GM12874 (cell line): ENCODE measurements at regions not wholly inside any gene's neighbourhood (a gene's known extent, or its start where the extent isn't known, plus 50 kb on each side); places are given as distances from the start of the nearest gene placed in this dataset.

Experiments used
- TF ChIP-seq, protein P1 (sequence below): IDR thresholded peaks from 2 replicates; pipeline ENCODE4 v1.5.1; 2011; ENCODE audit warnings: low read depth, mild to moderate bottlenecking, control low read depth, low read length, moderate library complexity; ENCODE audit not compliant: insufficient read depth

DNA sequence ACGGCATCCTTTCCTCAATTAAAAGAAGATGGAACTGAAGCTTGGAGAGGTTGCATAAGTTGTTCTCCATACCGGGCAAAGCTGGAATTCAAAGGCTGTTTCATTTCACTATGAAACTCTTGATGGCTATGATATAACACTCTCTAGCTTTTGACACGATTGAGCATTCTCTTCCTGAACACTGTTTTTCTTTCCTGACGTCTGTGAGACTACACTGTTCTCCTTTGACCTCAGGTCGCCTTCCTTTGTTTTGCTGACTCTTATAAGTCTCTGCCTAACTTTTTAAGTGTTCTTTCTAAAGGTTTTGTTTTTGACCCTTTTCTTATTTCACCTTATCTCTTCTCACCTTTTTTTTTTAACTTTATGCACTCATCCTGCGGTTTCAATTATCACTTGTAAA, 261.8 kb upstream of the LINC00305 start:
- TF ChIP-seq, protein P1, sequence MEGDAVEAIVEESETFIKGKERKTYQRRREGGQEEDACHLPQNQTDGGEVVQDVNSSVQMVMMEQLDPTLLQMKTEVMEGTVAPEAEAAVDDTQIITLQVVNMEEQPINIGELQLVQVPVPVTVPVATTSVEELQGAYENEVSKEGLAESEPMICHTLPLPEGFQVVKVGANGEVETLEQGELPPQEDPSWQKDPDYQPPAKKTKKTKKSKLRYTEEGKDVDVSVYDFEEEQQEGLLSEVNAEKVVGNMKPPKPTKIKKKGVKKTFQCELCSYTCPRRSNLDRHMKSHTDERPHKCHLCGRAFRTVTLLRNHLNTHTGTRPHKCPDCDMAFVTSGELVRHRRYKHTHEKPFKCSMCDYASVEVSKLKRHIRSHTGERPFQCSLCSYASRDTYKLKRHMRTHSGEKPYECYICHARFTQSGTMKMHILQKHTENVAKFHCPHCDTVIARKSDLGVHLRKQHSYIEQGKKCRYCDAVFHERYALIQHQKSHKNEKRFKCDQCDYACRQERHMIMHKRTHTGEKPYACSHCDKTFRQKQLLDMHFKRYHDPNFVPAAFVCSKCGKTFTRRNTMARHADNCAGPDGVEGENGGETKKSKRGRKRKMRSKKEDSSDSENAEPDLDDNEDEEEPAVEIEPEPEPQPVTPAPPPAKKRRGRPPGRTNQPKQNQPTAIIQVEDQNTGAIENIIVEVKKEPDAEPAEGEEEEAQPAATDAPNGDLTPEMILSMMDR: no peak

DNA sequence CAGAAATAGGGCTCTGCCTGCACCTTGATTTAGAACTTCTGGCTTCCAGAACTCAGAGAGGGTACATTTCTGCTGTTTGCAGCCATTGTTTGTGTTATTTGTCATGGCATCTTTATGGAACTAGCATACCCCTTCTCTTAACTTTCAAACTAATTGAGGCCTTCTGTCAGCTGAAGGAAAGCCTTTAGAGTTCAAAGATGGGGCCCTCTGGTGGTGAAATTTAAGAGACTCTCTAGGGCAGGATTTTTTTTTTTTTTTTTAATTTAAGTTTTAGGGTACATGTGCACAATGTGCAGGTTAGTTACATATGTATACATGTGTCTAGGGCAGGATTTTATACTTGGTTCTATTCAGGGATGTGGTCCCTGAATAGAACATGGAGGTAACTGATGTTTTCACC, 260.6 kb upstream of the LINC00305 start:
- TF ChIP-seq, protein P1: peak; percentile 25; the same call in 1 of the 2 replicates

DNA sequence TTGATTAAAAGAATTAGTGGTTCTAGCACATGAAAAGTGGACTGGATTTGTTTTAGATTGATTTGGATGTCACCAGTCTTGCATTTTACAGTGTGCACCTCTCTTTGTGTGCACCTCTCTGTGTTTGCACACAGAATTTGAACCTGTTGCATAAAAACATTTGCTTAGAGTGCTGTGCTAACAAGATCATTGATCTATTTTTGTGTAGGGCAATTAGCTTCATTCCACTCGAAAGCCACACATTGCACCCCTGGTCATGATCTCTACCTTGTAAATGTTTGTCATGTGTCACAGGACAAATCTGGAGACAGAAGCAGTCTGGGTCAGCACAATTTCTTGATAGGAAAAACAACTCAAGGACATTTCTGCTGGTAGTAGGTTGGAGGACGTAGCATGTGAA, 258.7 kb upstream of the LINC00305 start:
- TF ChIP-seq, protein P1: no peak

DNA sequence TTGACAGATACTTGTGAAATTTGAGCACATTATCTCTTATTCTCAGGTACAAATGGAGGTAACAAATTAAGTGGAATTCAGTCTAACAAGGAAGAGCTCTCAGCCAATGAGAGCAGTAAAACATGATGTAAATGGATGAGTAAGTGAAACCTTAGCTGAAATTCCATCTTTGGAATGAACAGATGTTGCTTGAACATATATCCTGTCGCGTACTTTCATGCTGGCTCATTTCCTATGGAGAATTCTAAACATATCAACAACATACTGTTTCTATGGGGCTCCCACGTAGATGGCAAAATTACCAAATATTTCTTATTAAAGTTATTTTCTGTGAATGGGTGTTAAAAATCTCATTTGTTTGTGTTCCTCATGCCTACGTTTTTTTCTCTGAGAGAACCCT, 256.3 kb upstream of the LINC00305 start:
- TF ChIP-seq, protein P1: no peak

DNA sequence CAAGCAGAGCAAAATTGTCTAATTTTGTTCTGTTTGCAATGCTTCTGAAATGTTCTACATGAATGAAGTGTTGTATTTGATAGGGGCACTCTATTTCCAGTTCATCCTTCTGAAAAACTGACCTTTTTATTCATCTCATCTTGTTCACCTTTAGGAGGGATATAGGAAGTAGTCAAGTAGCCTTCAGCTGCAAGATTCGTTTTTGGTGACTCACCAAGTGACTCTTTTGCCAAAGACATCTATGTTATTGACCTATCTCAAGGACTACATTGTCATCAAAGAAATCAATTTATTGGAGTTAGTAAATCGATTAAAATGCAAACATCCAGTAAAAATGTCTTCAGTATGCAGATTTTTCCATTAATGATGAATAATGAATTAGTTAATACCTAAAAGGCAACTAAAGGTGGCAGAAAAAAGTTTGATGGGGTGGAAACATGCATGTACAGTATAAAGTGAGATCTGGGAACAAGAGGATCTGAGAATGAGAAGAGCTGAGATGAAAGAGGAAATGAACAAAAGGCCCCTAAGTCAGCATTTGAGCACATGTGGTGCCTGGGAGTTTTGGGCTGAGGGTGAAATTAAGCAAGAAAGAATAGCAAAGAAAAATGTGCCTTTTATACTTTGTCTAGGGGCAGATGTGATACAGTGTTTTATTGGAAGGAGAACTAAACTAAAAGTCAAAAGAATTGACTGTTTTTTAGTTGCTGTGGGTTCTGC, 255.1 kb upstream of the LINC00305 start:
- TF ChIP-seq, protein P1: no peak

DNA sequence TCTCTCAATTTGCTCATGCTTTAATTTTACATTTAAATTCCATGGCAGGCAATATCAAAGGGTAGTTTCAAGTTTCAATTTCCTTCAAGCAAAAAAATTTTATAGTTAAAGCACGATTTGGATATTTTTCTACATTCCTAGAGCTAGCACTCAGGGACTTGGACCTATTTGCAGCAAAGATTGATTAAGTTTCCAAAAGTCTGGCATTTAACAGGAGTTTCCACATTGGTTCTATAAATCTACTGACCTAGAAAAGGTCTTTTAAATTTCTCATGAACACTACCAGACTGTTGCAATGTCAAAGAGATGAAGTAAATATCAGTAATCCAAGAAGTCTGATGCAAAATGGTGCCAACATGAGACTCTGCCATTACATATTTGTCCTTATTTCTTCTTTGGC, 253.7 kb upstream of the LINC00305 start:
- TF ChIP-seq, protein P1: no peak

DNA sequence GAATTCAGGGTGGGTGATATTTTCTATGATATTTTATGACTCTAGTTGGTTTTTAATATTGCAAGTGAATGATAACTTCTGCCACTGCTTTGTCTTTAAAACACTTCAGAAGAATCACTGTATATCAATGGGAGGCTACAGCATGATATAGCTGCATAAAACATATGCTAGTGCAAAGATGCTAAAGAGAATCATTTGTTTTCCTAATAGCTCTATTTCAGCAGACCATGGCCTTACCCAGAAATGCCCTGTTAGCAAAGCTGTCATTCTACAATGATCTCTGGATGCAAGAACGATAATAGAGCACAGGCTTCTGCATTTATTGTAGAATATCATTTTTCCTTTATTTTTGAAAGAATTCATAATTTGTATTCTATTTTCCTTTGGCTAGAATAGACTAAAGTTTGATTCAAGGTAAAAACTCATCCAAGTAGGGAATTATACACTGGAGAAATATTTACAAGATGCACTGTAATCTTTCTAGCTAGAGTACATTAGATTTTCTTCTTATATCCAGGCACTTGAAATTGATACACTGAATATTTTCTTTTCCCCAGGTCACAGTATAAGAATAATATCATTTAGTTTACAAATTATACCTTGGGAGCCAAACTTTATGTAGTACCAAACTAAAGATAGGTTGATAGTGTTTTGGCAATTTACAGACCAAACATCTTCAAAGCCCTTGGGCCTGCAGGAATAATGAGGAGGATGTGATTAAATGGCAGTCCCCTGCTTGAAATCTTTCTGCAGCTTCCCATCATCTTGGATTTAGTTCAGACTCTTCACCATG, 252.6 kb upstream of the LINC00305 start:
- TF ChIP-seq, protein P1: no peak
